ENCODE measurements at regions not wholly inside any gene's neighbourhood (a gene's known extent, or its start where the extent isn't known, plus 50 kb on each side); places are given as distances from the start of the nearest gene placed in this dataset.

DNA sequence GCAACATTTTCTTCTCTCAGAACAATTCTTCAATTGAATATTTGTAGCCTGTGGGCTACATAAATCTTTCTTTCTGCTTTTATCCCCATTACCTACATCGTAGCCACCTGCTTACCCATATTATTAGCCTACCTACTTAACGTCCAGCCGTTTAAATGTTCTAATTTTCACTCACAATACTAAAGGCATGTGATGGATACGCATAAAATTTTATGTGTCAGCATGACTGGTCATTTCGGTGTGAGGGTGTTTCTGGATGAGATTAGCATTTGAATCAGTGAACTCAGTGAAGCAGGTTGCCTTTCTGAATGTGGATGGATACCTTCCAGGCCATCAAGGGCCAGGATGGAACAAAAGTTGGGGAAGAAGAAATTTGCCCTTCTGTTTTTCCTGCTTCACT lies 1722.5 kb upstream of the ACO1 start:
- TF ChIP-seq, protein P1, sequence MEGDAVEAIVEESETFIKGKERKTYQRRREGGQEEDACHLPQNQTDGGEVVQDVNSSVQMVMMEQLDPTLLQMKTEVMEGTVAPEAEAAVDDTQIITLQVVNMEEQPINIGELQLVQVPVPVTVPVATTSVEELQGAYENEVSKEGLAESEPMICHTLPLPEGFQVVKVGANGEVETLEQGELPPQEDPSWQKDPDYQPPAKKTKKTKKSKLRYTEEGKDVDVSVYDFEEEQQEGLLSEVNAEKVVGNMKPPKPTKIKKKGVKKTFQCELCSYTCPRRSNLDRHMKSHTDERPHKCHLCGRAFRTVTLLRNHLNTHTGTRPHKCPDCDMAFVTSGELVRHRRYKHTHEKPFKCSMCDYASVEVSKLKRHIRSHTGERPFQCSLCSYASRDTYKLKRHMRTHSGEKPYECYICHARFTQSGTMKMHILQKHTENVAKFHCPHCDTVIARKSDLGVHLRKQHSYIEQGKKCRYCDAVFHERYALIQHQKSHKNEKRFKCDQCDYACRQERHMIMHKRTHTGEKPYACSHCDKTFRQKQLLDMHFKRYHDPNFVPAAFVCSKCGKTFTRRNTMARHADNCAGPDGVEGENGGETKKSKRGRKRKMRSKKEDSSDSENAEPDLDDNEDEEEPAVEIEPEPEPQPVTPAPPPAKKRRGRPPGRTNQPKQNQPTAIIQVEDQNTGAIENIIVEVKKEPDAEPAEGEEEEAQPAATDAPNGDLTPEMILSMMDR (IDR thresholded peaks at IDR 0.05) = no peak
- TF ChIP-seq POLR2AphosphoS5 (IDR thresholded peaks at IDR 0.05; ENCODE audit: low read depth, low read length) (no peak), SIN3A (IDR thresholded peaks at IDR 0.05; ENCODE audit: borderline replicate concordance, insufficient read depth, low read depth, low read length) (no peak), TCF7L2 (IDR thresholded peaks at IDR 0.05; ENCODE audit: low read depth, low read length) (no peak)
- TF ChIP-seq, protein P2, sequence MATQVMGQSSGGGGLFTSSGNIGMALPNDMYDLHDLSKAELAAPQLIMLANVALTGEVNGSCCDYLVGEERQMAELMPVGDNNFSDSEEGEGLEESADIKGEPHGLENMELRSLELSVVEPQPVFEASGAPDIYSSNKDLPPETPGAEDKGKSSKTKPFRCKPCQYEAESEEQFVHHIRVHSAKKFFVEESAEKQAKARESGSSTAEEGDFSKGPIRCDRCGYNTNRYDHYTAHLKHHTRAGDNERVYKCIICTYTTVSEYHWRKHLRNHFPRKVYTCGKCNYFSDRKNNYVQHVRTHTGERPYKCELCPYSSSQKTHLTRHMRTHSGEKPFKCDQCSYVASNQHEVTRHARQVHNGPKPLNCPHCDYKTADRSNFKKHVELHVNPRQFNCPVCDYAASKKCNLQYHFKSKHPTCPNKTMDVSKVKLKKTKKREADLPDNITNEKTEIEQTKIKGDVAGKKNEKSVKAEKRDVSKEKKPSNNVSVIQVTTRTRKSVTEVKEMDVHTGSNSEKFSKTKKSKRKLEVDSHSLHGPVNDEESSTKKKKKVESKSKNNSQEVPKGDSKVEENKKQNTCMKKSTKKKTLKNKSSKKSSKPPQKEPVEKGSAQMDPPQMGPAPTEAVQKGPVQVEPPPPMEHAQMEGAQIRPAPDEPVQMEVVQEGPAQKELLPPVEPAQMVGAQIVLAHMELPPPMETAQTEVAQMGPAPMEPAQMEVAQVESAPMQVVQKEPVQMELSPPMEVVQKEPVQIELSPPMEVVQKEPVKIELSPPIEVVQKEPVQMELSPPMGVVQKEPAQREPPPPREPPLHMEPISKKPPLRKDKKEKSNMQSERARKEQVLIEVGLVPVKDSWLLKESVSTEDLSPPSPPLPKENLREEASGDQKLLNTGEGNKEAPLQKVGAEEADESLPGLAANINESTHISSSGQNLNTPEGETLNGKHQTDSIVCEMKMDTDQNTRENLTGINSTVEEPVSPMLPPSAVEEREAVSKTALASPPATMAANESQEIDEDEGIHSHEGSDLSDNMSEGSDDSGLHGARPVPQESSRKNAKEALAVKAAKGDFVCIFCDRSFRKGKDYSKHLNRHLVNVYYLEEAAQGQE (IDR thresholded peaks at IDR 0.05; ENCODE audit: insufficient read depth in 1 of 2, low read depth in 2 of 2, low read length in 1 of 2) = no peak
